HG03439 (cell line): ENCODE measurements at regions not wholly inside any gene's neighbourhood (a gene's known extent, or its start where the extent isn't known, plus 50 kb on each side); places are given as distances from the start of the nearest gene placed in this dataset.
"Not testable (repeated sequence)": the region's sequence is repeated elsewhere in the genome, so short reads cannot be mapped to it uniquely, and the experiment has no call there.

Experiments used
- ATAC-seq: cut with Tn5 transposase; IDR thresholded peaks from one replicate; pipeline ENCODE4 v1.9.1; 2021; ENCODE audit warnings: mild to moderate bottlenecking, moderate library complexity; ENCODE audit not compliant: unreplicated experiment

- no peak for ATAC-seq
Measured at GRCh38 chr2:65920659-65921058, 488.3 kb upstream of the SPRED2 start.

GRCh38 chr2:65919550-65920188 lies 487.3 kb upstream of the SPRED2 start:
- no peak for ATAC-seq

GRCh38 chr2:65918760-65919187 lies 486.4 kb upstream of the SPRED2 start:
- ATAC-seq: no peak

- no peak for ATAC-seq
Measured at GRCh38 chr2:65917986-65918385, 485.6 kb upstream of the SPRED2 start.

- ATAC-seq: no peak
Measured at GRCh38 chr2:65916785-65917295, 484.4 kb upstream of the SPRED2 start.

GRCh38 chr2:65916177-65916576 lies 483.8 kb upstream of the SPRED2 start:
- ATAC-seq: no peak

GRCh38 chr2:65915273-65915672 lies 482.9 kb upstream of the SPRED2 start:
- ATAC-seq: no peak

- no peak for ATAC-seq
Measured at GRCh38 chr2:65914244-65914786, 481.9 kb upstream of the SPRED2 start.

GRCh38 chr2:65913813-65914212 lies 481.4 kb upstream of the SPRED2 start:
- ATAC-seq: no peak

- no peak for ATAC-seq
Measured at GRCh38 chr2:65901756-65902155, 469.4 kb upstream of the SPRED2 start.

GRCh38 chr2:65896446-65896845 lies 464.0 kb upstream of the SPRED2 start:
- ATAC-seq: no peak

- ATAC-seq: not testable (repeated sequence)
Measured at GRCh38 chr2:65890131-65890530, 457.7 kb upstream of the SPRED2 start.

GRCh38 chr2:65885266-65885665 lies 452.9 kb upstream of the SPRED2 start:
- no peak for ATAC-seq

- ATAC-seq: no peak
Measured at GRCh38 chr2:65881592-65881991, 449.2 kb upstream of the SPRED2 start.

GRCh38 chr2:65880436-65880835 lies 448.0 kb upstream of the SPRED2 start:
- ATAC-seq: no peak

- no peak for ATAC-seq
Measured at GRCh38 chr2:65878011-65878340, 445.6 kb upstream of the SPRED2 start.

GRCh38 chr2:65877331-65878010 lies 445.1 kb upstream of the SPRED2 start:
- ATAC-seq: no peak

GRCh38 chr2:65876114-65876513 lies 443.7 kb upstream of the SPRED2 start:
- no peak for ATAC-seq

- ATAC-seq: no peak
Measured at GRCh38 chr2:65870826-65871225, 438.4 kb upstream of the SPRED2 start.

- ATAC-seq: no peak
Measured at GRCh38 chr2:65869296-65869695, 436.9 kb upstream of the SPRED2 start.

- ATAC-seq: no peak
Measured at GRCh38 chr2:65868177-65868576, 435.8 kb upstream of the SPRED2 start.

- no peak for ATAC-seq
Measured at GRCh38 chr2:65867446-65867845, 435.0 kb upstream of the SPRED2 start.
